Activated T-helper 2 cell treated with anti-CD3 and anti-CD28 coated beads, Interferon-gamma antibody, Interleukin-2, Interleukin-4, amounts not matched to agents 10 μg/mL and 5 μg/mL and 100 μg/mL, durations not matched to agents 14 hours and 24 hours and 36 hours (primary cell): ENCODE measurements at regions not wholly inside any gene's neighbourhood (a gene's known extent, or its start where the extent isn't known, plus 50 kb on each side); places are given as distances from the start of the nearest gene placed in this dataset.
"Not testable (repeated sequence)": the region's sequence is repeated elsewhere in the genome, so short reads cannot be mapped to it uniquely, and the experiment has no call there.

Experiments
- DNase-seq: peaks from one replicate; pipeline ENCODE4 v3.0.0; 2021; ENCODE audit warnings: low spot score
- H3K27ac Mint-ChIP-seq: one replicate; pipeline ENCODE4 v1.8.0; 2021; ENCODE audit warnings: mixed read lengths
- H3K27me3 Mint-ChIP-seq: one replicate; pipeline ENCODE4 v1.8.0; 2021; ENCODE audit warnings: low read depth, mixed read lengths
- H3K36me3 Mint-ChIP-seq: one replicate; pipeline ENCODE4 v1.8.0; 2021; ENCODE audit warnings: low read depth, mixed read lengths
- H3K4me1 Mint-ChIP-seq: one replicate; pipeline ENCODE4 v1.8.0; 2021; ENCODE audit warnings: low read depth, mixed read lengths
- H3K4me3 Mint-ChIP-seq: one replicate; pipeline ENCODE4 v1.8.0; 2021; ENCODE audit warnings: low read depth, mild to moderate bottlenecking, moderate library complexity, mixed read lengths
- H3K9me3 Mint-ChIP-seq: one replicate; pipeline ENCODE4 v1.8.0; 2021; ENCODE audit warnings: mixed read lengths
- intact Hi-C: fragments of 100-400 bp; cut with micrococcal nuclease; formaldehyde crosslinking; loops from one replicate; pipeline ENCODE4 v1.15.1; 2023

- no peaks in the 10 kb centered on the region for H3K27me3 Mint-ChIP-seq
These were observed 707.5 kb upstream of the FSHR start for GRCh38 chr2:49861821-49862220.

GRCh38 chr2:49860834-49861233 is 706.5 kb upstream of the FSHR start:
- no peaks in the 10 kb centered on the region for H3K27me3 Mint-ChIP-seq
- peaks cover 3% of the 10 kb centered on the region for H3K9me3 Mint-ChIP-seq
- no peak overlapping the region for H3K4me3 Mint-ChIP-seq
- DNase-seq = no peak
- intact Hi-C loops = no loop called here
- no peaks in the 10 kb centered on the region for H3K4me1 Mint-ChIP-seq
- no peak overlapping the region for H3K27ac Mint-ChIP-seq
- no peaks in the 10 kb centered on the region for H3K36me3 Mint-ChIP-seq

More at GRCh38 chr2:49861821-49862220, 707.5 kb upstream of the FSHR start:
- Mint-ChIP-seq H3K27ac (no peak overlapping the region), H3K4me1 (no peaks in the 10 kb centered on the region), H3K36me3 (no peaks in the 10 kb centered on the region), H3K4me3 (no peak overlapping the region), H3K9me3 (peaks cover 3% of the 10 kb centered on the region)
- DNase-seq = no peak
- intact Hi-C loops = no loop called here

- no peaks in the 10 kb centered on the region for H3K27me3 Mint-ChIP-seq
- no peak overlapping the region for H3K4me3 Mint-ChIP-seq
- intact Hi-C loops = no loop called here
- peaks cover 3% of the 10 kb centered on the region for H3K9me3 Mint-ChIP-seq
- no peak overlapping the region for H3K27ac Mint-ChIP-seq
- no peaks in the 10 kb centered on the region for H3K4me1 Mint-ChIP-seq
- DNase-seq = no peak
- no peaks in the 10 kb centered on the region for H3K36me3 Mint-ChIP-seq
These were observed 705.9 kb upstream of the FSHR start for GRCh38 chr2:49860170-49860569.

GRCh38 chr2:49858657-49859056 is 704.3 kb upstream of the FSHR start:
- DNase-seq = no peak
- Mint-ChIP-seq H3K27ac (no peak overlapping the region), H3K27me3 (no peaks in the 10 kb centered on the region), H3K4me3 (no peak overlapping the region), H3K4me1 (no peaks in the 10 kb centered on the region), H3K9me3 (peaks cover 3% of the 10 kb centered on the region), H3K36me3 (no peaks in the 10 kb centered on the region)
- intact Hi-C loops = no loop called here

GRCh38 chr2:49858113-49858490 is 703.8 kb upstream of the FSHR start:
- H3K9me3 Mint-ChIP-seq = peaks cover 3% of the 10 kb centered on the region
- H3K4me3 Mint-ChIP-seq = no peak overlapping the region
- H3K4me1 Mint-ChIP-seq = no peaks in the 10 kb centered on the region
- intact Hi-C loops = no loop called here
- no peaks in the 10 kb centered on the region for H3K36me3 Mint-ChIP-seq
- DNase-seq = no peak
- H3K27ac Mint-ChIP-seq = no peak overlapping the region
- no peaks in the 10 kb centered on the region for H3K27me3 Mint-ChIP-seq

GRCh38 chr2:49857371-49858112 is 703.2 kb upstream of the FSHR start:
- H3K4me3 Mint-ChIP-seq = no peak overlapping the region
- H3K9me3 Mint-ChIP-seq = peaks cover 3% of the 10 kb centered on the region
- no peaks in the 10 kb centered on the region for H3K36me3 Mint-ChIP-seq
- no peak for DNase-seq
- H3K4me1 Mint-ChIP-seq = no peaks in the 10 kb centered on the region
- intact Hi-C loops = no loop called here
- no peaks in the 10 kb centered on the region for H3K27me3 Mint-ChIP-seq
- H3K27ac Mint-ChIP-seq = no peak overlapping the region

GRCh38 chr2:49845671-49846070 is 691.4 kb upstream of the FSHR start:
- no peaks in the 10 kb centered on the region for H3K4me1 Mint-ChIP-seq
- no peaks in the 10 kb centered on the region for H3K27me3 Mint-ChIP-seq
- H3K9me3 Mint-ChIP-seq = no peaks in the 10 kb centered on the region
- H3K27ac Mint-ChIP-seq = no peak overlapping the region
- no peak for DNase-seq
- intact Hi-C loops = no loop called here
- no peak overlapping the region for H3K4me3 Mint-ChIP-seq
- H3K36me3 Mint-ChIP-seq = no peaks in the 10 kb centered on the region

- no peaks in the 10 kb centered on the region for H3K36me3 Mint-ChIP-seq
- no peaks in the 10 kb centered on the region for H3K4me1 Mint-ChIP-seq
- intact Hi-C loops = no loop called here
- no peak for DNase-seq
- no peaks in the 10 kb centered on the region for H3K9me3 Mint-ChIP-seq
- no peaks in the 10 kb centered on the region for H3K27me3 Mint-ChIP-seq
- no peak overlapping the region for H3K27ac Mint-ChIP-seq
- no peak overlapping the region for H3K4me3 Mint-ChIP-seq
These were observed 690.7 kb upstream of the FSHR start for GRCh38 chr2:49845021-49845420.

- DNase-seq, H3K4me3 Mint-ChIP-seq, H3K27ac Mint-ChIP-seq, H3K4me1 Mint-ChIP-seq, H3K27me3 Mint-ChIP-seq, H3K9me3 Mint-ChIP-seq, intact Hi-C loops, H3K36me3 Mint-ChIP-seq: not testable (repeated sequence)
These were observed 689.8 kb upstream of the FSHR start for GRCh38 chr2:49844113-49844512.

- Mint-ChIP-seq H3K4me1 (peaks cover 4% of the 10 kb centered on the region), H3K27ac (no peak overlapping the region), H3K27me3 (no peaks in the 10 kb centered on the region), H3K9me3 (no peaks in the 10 kb centered on the region), H3K4me3 (no peak overlapping the region), H3K36me3 (no peaks in the 10 kb centered on the region)
- intact Hi-C loops = no loop called here
- no peak for DNase-seq
These were observed 689.0 kb upstream of the FSHR start for GRCh38 chr2:49843314-49843713.

GRCh38 chr2:49840428-49840975 is 686.2 kb upstream of the FSHR start:
- no peak overlapping the region for H3K27ac Mint-ChIP-seq
- H3K27me3 Mint-ChIP-seq = no peaks in the 10 kb centered on the region
- DNase-seq = no peak
- H3K9me3 Mint-ChIP-seq = no peaks in the 10 kb centered on the region
- H3K36me3 Mint-ChIP-seq = no peaks in the 10 kb centered on the region
- intact Hi-C loops = no loop called here
- no peak overlapping the region for H3K4me3 Mint-ChIP-seq
- H3K4me1 Mint-ChIP-seq = peaks cover 4% of the 10 kb centered on the region

- Mint-ChIP-seq H3K4me3 (no peak overlapping the region), H3K36me3 (no peaks in the 10 kb centered on the region)
- intact Hi-C loops = no loop called here
These were observed 685.5 kb upstream of the FSHR start for GRCh38 chr2:49839818-49840217.

GRCh38 chr2:49837561-49838293 is 683.4 kb upstream of the FSHR start:
- DNase-seq = no peak
- Mint-ChIP-seq H3K4me3 (no peak overlapping the region), H3K27ac (no peak overlapping the region), H3K27me3 (no peaks in the 10 kb centered on the region), H3K36me3 (no peaks in the 10 kb centered on the region), H3K4me1 (peaks cover 4% of the 10 kb centered on the region), H3K9me3 (no peaks in the 10 kb centered on the region)
- intact Hi-C loops = no loop called here

More at GRCh38 chr2:49839818-49840217, 685.5 kb upstream of the FSHR start:
- no peak overlapping the region for H3K27ac Mint-ChIP-seq
- H3K4me1 Mint-ChIP-seq = peaks cover 4% of the 10 kb centered on the region
- DNase-seq = no peak
- H3K9me3 Mint-ChIP-seq = no peaks in the 10 kb centered on the region
- no peaks in the 10 kb centered on the region for H3K27me3 Mint-ChIP-seq
